ENCODE measurements at regions not wholly inside any gene's neighbourhood (a gene's known extent, or its start where the extent isn't known, plus 50 kb on each side); places are given as distances from the start of the nearest gene placed in this dataset.

- no peak for DNase-seq (ENCODE audit: low spot score)
- in situ Hi-C loops (cut with MboI; ENCODE audit: low sequenced_read_pairs, unreplicated experiment): no loop called here
- TF ChIP-seq CTCF (IDR thresholded peaks at IDR 0.05; ENCODE audit: borderline replicate concordance, control extremely low read depth, extremely low read depth, insufficient read depth, missing control alignments): no peak
These were observed 369.2 kb upstream of the JAG1 start for GRCh38 chr20:11043001-11043400.

DNA sequence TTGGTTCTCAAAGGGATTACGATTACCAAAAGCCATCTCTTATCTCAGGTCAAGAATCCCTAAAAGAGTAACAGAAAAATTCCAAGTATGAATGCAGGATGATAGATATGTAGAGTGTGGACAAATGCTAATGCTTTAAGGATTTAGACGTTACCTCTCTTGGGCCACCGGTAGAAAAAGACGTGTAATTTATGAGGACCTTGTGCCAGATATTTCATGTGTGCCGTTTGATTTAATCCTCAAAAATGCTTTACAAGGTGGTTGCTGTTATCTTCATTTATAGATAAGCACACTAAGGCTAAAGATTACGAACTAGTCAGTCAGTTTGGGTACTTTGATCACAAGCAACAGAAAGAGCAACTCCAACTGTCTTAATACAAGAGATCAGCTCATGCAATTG lies 370.8 kb upstream of the JAG1 start:
- no peak for DNase-seq (ENCODE audit: low spot score)
- TF ChIP-seq CTCF (IDR thresholded peaks at IDR 0.05; ENCODE audit: borderline replicate concordance, control extremely low read depth, extremely low read depth, insufficient read depth, missing control alignments): no peak
- in situ Hi-C loops (cut with MboI; ENCODE audit: low sequenced_read_pairs, unreplicated experiment): no loop called here

GRCh38 chr20:11045412-11046175 lies 371.8 kb upstream of the JAG1 start:
- in situ Hi-C loops (cut with MboI; ENCODE audit: low sequenced_read_pairs, unreplicated experiment): no loop called here

DNA sequence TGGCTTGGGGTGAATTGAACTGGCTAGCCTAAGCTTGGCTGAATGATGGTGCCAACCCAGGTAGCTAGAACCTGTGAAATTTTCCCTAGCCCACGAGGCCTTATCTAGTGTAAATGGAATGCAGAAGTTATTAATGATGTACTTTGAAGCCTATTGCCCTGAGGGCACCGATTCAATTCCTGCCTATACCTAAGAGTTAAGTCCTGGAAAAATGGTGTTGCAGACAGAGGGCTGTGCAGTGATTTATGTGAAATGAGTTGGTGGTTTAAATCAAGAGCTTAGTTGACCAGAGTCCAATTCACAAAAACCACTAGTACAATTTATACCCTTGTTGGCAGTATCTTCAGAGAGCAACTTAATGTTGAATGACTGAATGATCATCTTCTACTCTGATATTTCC lies 373.8 kb upstream of the JAG1 start:
- no peak for DNase-seq (ENCODE audit: low spot score)
- no peak for TF ChIP-seq CTCF (IDR thresholded peaks at IDR 0.05; ENCODE audit: borderline replicate concordance, control extremely low read depth, extremely low read depth, insufficient read depth, missing control alignments)
- in situ Hi-C loops (cut with MboI; ENCODE audit: low sequenced_read_pairs, unreplicated experiment): no loop called here

More at GRCh38 chr20:11045412-11046175, 371.8 kb upstream of the JAG1 start:
- DNase-seq (ENCODE audit: low spot score): no peak
- TF ChIP-seq CTCF (IDR thresholded peaks at IDR 0.05; ENCODE audit: borderline replicate concordance, control extremely low read depth, extremely low read depth, insufficient read depth, missing control alignments): no peak

DNA sequence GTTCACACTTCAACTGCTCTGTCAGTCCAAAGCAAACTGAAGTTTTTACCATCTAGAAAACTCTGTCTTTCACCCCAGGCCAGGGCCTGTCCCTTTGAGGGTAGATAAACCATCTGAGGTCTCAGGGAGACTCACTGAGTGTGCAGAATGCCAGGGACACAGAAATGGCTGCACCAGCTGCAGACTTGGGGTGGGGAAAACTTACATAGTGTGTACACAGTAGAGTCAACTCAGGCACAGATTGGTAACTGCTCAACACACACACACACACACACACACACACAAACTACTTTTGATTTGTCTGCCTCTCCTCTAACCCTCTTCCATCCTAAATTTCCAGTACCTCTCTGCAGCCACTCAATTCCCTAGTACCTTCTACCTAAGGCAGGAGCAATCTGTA lies 374.9 kb upstream of the JAG1 start:
- in situ Hi-C loops (cut with MboI; ENCODE audit: low sequenced_read_pairs, unreplicated experiment): no loop called here
- no peak for DNase-seq (ENCODE audit: low spot score)
- no peak for TF ChIP-seq CTCF (IDR thresholded peaks at IDR 0.05; ENCODE audit: borderline replicate concordance, control extremely low read depth, extremely low read depth, insufficient read depth, missing control alignments)

DNA sequence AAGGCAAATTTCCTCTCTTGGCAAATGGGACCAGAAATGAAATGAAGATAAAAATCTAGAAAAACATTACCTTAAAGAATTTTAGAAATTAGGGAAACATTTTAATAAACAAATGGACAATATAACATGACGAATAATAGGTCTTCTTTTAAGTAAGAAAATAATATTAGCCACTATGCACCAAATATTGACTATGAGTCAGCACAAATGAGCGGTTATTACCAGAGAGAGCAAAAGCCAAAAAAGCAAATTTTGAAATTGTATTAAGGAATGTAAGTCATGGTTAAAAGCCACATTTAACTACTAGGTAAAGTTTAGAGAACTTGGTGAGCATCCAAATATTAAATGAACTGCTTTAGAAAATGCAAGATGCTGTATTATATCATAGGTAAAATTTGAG lies 376.6 kb upstream of the JAG1 start:
- TF ChIP-seq CTCF (IDR thresholded peaks at IDR 0.05; ENCODE audit: borderline replicate concordance, control extremely low read depth, extremely low read depth, insufficient read depth, missing control alignments): no peak
- DNase-seq (ENCODE audit: low spot score): no peak
- in situ Hi-C loops (cut with MboI; ENCODE audit: low sequenced_read_pairs, unreplicated experiment): no loop called here

Measured in GM13976 (cell line).